ENCODE measurements at regions not wholly inside any gene's neighbourhood (a gene's known extent, or its start where the extent isn't known, plus 50 kb on each side); places are given as distances from the start of the nearest gene placed in this dataset.

DNA sequence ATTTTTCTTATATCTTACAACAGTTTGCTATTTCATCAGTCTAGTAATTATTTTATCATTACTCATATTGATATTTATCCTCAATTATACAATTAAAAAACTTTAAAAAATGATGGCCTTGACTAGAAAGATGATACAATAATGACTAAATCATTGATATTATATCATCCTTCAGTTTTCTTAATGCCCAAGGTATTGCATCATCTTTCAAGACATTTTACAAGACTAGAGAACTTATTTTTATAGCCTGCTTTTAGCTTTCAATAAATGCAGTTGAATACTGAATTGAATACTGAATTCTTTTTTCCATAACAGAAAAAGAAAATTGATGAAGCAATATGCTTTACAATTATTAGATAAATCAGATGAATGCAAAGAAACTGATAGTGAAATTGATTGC, 886.5 kb upstream of the LRRC4C start:
- no peak for DNase-seq (ENCODE audit: low read depth)
- TF ChIP-seq, protein P1, sequence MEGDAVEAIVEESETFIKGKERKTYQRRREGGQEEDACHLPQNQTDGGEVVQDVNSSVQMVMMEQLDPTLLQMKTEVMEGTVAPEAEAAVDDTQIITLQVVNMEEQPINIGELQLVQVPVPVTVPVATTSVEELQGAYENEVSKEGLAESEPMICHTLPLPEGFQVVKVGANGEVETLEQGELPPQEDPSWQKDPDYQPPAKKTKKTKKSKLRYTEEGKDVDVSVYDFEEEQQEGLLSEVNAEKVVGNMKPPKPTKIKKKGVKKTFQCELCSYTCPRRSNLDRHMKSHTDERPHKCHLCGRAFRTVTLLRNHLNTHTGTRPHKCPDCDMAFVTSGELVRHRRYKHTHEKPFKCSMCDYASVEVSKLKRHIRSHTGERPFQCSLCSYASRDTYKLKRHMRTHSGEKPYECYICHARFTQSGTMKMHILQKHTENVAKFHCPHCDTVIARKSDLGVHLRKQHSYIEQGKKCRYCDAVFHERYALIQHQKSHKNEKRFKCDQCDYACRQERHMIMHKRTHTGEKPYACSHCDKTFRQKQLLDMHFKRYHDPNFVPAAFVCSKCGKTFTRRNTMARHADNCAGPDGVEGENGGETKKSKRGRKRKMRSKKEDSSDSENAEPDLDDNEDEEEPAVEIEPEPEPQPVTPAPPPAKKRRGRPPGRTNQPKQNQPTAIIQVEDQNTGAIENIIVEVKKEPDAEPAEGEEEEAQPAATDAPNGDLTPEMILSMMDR (IDR thresholded peaks at IDR 0.05; ENCODE audit: control insufficient read depth, insufficient read depth, low read depth, low read length, missing control alignments) = no peak
- H3K4me3 ChIP-seq (ENCODE audit: control insufficient read depth, low read depth, low read length) = no peak overlapping the region

DNA sequence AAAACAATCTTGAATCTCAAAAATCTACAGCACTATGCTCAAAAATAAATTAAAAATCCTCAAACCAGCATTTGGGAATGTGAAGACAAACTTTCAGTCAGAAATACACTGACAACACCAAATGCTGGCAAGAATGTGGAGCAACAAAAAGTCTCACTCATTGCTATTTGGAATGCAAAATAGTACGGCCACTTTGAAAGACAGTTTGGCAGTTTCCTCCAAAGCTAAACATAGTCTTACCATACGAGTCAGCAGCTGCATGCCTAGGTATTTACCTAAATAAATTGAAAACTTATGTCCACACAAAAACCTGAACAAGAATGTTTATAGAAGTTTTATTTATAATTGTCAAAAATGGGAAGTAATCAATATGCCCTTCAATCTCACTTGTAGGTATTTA, 904.2 kb upstream of the LRRC4C start:
- H3K4me3 ChIP-seq (ENCODE audit: control insufficient read depth, low read depth, low read length) = no peak overlapping the region
- TF ChIP-seq, protein P1 (IDR thresholded peaks at IDR 0.05; ENCODE audit: control insufficient read depth, insufficient read depth, low read depth, low read length, missing control alignments) = no peak
- no peak for DNase-seq (ENCODE audit: low read depth)

DNA sequence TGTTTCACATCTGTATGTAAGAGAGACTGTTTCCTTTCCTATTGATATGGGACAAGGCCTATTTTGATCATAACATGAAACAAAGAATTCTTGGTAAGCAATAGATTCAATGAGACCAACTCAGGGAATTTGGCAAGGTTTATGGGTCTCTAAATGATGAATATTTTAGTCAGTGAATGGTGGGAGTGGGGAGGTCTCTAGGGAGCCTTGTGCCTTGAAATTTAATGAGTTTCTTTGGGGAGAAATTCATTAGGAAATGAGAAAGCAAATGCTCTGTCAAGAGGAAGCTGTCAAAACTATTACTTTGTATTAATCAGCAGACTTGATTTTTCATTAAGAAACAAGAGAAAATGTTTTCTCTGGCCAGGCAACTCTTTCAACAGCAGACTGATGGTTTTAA, 921.7 kb upstream of the API5 start:
- no peak overlapping the region for H3K4me3 ChIP-seq (ENCODE audit: control insufficient read depth, low read depth, low read length)
- no peak for DNase-seq (ENCODE audit: low read depth)
- TF ChIP-seq, protein P1 (IDR thresholded peaks at IDR 0.05; ENCODE audit: control insufficient read depth, insufficient read depth, low read depth, low read length, missing control alignments) = no peak

DNA sequence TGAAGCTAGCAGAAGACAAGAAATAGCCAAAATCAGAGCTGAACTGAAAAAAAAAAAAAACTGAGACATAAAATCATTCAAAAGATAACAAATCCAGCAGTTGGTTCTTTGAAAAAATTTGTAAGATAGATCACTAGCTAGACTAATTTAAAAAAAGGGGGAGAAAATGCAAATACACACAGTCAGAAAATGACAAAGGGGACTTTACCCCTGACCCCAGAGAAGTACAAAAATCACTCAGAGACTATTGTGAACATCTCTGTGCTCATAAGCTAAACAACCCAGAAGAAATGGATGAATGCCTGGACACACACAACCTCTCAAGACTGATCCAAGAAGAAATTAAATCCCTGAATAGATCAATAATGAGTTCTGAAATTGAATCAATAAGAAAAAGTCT, 914.3 kb upstream of the API5 start:
- TF ChIP-seq, protein P1 (IDR thresholded peaks at IDR 0.05; ENCODE audit: control insufficient read depth, insufficient read depth, low read depth, low read length, missing control alignments) = no peak
- no peak for DNase-seq (ENCODE audit: low read depth)
- H3K4me3 ChIP-seq (ENCODE audit: control insufficient read depth, low read depth, low read length) = no peak overlapping the region

DNA sequence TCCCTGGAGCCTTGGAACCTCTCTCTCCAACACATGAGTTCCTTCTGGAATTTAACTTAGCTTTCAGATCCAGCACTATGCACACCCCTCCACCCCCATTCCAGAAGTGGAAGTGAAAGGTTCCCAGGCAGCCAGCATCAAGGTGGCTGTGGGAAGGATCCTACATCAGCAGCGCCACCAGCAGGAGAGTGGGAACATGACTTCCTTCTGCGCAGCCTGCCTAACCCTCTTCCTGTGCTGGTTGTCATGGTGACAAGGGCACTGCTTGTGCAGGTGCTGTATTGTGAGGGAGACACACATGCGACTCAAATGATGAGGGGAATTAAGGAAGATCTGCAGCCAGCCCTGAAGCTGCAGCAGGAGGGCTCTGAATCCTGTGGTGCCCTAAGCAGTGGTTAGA, 904.5 kb upstream of the API5 start:
- TF ChIP-seq, protein P1 (IDR thresholded peaks at IDR 0.05; ENCODE audit: control insufficient read depth, insufficient read depth, low read depth, low read length, missing control alignments) = no peak

DNA sequence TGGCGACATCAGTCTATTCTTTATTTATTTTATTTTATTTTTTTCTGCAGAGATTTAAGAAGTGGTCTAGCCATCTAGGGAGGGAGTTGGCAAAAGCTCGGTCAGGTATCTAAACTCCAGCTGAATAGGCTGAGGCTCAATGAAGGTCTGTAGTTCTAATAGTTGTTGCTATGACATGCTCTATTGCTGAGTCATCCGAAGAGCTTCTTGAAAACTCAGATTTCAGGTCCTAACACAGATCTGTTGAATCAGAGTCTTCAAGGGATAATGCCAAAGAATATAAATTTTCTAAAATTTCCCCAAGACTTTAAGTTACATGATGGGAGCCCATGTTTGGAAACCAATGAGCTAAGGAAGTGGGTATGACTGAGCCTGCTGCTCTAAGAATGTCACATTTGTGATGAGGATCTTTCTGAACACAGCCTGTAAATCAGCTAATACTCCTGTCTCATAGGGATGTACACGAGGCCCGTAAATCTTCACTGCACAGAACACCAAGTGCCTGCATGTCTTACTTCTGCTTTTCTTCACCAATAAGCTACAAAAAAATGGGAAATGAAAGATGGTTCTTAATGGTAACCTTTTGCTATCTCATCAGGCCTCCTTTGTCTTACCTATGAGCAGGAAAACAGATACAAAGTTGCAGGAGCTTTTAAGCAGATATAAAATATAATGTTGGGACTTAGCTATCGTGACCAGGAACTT, 901.4 kb upstream of the API5 start:
- TF ChIP-seq, protein P1 (IDR thresholded peaks at IDR 0.05; ENCODE audit: control insufficient read depth, insufficient read depth, low read depth, low read length, missing control alignments) = no peak
- H3K4me3 ChIP-seq (ENCODE audit: control insufficient read depth, low read depth, low read length) = no peak overlapping the region
- DNase-seq (ENCODE audit: low read depth) = no peak

More for the DNA sequence above, 904.5 kb upstream of the API5 start:
- no peak overlapping the region for H3K4me3 ChIP-seq (ENCODE audit: control insufficient read depth, low read depth, low read length)
- no peak for DNase-seq (ENCODE audit: low read depth)

All from AG09309 (cell line).